ENCODE measurements at regions not wholly inside any gene's neighbourhood (a gene's known extent, or its start where the extent isn't known, plus 50 kb on each side); places are given as distances from the start of the nearest gene placed in this dataset.

GRCh38 chr4:11633430-11633829, 204.7 kb upstream of the HS3ST1 start:
- TF ChIP-seq CTCF (IDR thresholded peaks at IDR 0.05 in 2 of 3, conservative IDR thresholded peaks at IDR 0.05 in 1 of 3; ENCODE audit: insufficient read depth in 2 of 3, low read depth in 1 of 3, low read length in 3 of 3) (no peak), SP1 (CRISPR knock-in tag; IDR thresholded peaks at IDR 0.05) (no peak), ZBTB40 (IDR thresholded peaks at IDR 0.05) (no peak), ZBTB40 (CRISPR knock-in tag; IDR thresholded peaks at IDR 0.05) (no peak), GTF2F1 (IDR thresholded peaks at IDR 0.05; ENCODE audit: low read depth, low read length) (no peak), ZBTB7A (IDR thresholded peaks at IDR 0.05; ENCODE audit: borderline replicate concordance, control insufficient read depth, low read depth, low read length) (no peak), MYC (IDR thresholded peaks at IDR 0.05; ENCODE audit: low read depth, low read length) (no peak), MYC (CRISPR knock-in tag; IDR thresholded peaks at IDR 0.05; ENCODE audit: borderline replicate concordance, low read depth) (no peak)

Data from K562 (cell line).